Smooth muscle cell (in vitro differentiated cells): ENCODE measurements at regions not wholly inside any gene's neighbourhood (a gene's known extent, or its start where the extent isn't known, plus 50 kb on each side); places are given as distances from the start of the nearest gene placed in this dataset.

ENCODE experiments used
- DNase-seq: peaks from one replicate; lab custom pipeline; 2025; ENCODE audit not compliant: unreplicated experiment; lab: John Stamatoyannopoulos, UW
- H2AFZ ChIP-seq: fragments of 200-600 bp; sonication (generic); 2 replicates; pipeline ENCODE4 v1.6.0; 2016; ENCODE audit warnings: antibody characterized with exemption, low read depth, mild to moderate bottlenecking
- H3F3A ChIP-seq: fragments of 200-600 bp; sonication (generic); 2 replicates; pipeline ENCODE4 v1.6.0; 2017; ENCODE audit warnings: antibody characterized with exemption, low read depth
- H3K27ac ChIP-seq: fragments of 200-600 bp; sonication (generic); 2 replicates; pipeline ENCODE4 v1.5.1; 2016; ENCODE audit warnings: low read depth, mild to moderate bottlenecking
- H3K27me3 ChIP-seq: fragments of 200-600 bp; sonication (generic); 2 replicates; pipeline ENCODE4 v1.6.1; 2016; ENCODE audit warnings: low read depth, mild to moderate bottlenecking
- H3K36me3 ChIP-seq: fragments of 200-600 bp; sonication (generic); 2 replicates; pipeline ENCODE4 v1.5.1; 2016; ENCODE audit warnings: low read depth
- H3K4me1 ChIP-seq: fragments of 200-600 bp; sonication (generic); 2 replicates; pipeline ENCODE4 v1.5.1; 2016; ENCODE audit warnings: low read depth
- H3K4me2 ChIP-seq: fragments of 200-600 bp; sonication (generic); 2 replicates; pipeline ENCODE4 v1.6.0; 2016; ENCODE audit warnings: mild to moderate bottlenecking
- H3K4me3 ChIP-seq: fragments of 200-600 bp; sonication (generic); 2 replicates; pipeline ENCODE4 v1.5.1; 2016; ENCODE audit warnings: mild to moderate bottlenecking
- H3K79me2 ChIP-seq: fragments of 200-600 bp; sonication (generic); 2 replicates; pipeline ENCODE4 v1.6.0; 2016; ENCODE audit warnings: low read depth, mild to moderate bottlenecking
- H3K9ac ChIP-seq: fragments of 200-600 bp; sonication (generic); 2 replicates; pipeline ENCODE4 v1.6.0; 2016; ENCODE audit warnings: low read depth
- H3K9me3 ChIP-seq: fragments of 200-600 bp; sonication (generic); replicated peaks from 2 replicates; pipeline ENCODE4 v1.5.1; 2016; ENCODE audit warnings: low read depth
- H4K20me1 ChIP-seq: fragments of 200-600 bp; sonication (generic); 2 replicates; pipeline ENCODE4 v1.6.0; 2016; ENCODE audit warnings: low read depth
- WGBS: methylation state at CpG from one replicate; pipeline ENCODE4 v1.1.7; 2016; ENCODE audit warnings: low lambda C conversion rate; 5-methylcytosine and 5-hydroxymethylcytosine counted together
- TF ChIP-seq, protein P1 (sequence below): fragments of 200-600 bp; sonication (generic); IDR thresholded peaks from 2 replicates; pipeline ENCODE4 v1.5.1; 2017; ENCODE audit warnings: borderline replicate concordance, mild to moderate bottlenecking, antibody characterized with exemption; ENCODE audit not compliant: insufficient read depth, poor library complexity, severe bottlenecking

DNA sequence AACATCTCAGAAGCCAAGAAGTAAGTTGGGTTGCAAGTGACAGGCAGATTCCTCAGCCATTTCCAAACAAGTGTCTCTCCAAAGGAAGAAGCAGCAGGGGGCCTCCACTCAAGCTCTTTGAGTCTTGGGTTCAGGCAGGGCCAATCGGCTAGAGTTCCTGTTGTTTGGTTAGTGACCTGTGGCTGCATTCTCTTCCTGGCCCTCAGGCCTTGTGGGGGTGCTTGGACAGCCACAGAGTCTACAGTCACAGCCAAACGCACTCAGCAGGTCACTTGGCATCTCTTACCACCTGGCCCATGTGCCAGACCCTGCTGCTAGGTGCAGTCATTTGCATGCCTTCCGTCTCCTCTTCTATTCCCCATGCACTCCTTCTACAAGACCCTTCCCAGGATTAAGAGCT is 353.9 kb downstream of the GRIN2B start:
- H3K79me2 ChIP-seq: no peaks in the 10 kb centered on the region
- DNase-seq: no peak
- H3K4me3 ChIP-seq: no peak overlapping the region
- WGBS: 94% methylated on average over 3 of the region's 3 CpGs
- TF ChIP-seq, protein P1, sequence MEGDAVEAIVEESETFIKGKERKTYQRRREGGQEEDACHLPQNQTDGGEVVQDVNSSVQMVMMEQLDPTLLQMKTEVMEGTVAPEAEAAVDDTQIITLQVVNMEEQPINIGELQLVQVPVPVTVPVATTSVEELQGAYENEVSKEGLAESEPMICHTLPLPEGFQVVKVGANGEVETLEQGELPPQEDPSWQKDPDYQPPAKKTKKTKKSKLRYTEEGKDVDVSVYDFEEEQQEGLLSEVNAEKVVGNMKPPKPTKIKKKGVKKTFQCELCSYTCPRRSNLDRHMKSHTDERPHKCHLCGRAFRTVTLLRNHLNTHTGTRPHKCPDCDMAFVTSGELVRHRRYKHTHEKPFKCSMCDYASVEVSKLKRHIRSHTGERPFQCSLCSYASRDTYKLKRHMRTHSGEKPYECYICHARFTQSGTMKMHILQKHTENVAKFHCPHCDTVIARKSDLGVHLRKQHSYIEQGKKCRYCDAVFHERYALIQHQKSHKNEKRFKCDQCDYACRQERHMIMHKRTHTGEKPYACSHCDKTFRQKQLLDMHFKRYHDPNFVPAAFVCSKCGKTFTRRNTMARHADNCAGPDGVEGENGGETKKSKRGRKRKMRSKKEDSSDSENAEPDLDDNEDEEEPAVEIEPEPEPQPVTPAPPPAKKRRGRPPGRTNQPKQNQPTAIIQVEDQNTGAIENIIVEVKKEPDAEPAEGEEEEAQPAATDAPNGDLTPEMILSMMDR: no peak
- no peak overlapping the region for H2AFZ ChIP-seq
- H3K4me1 ChIP-seq: no peaks in the 10 kb centered on the region
- H3F3A ChIP-seq: no peaks in the 10 kb centered on the region
- no peaks in the 10 kb centered on the region for H4K20me1 ChIP-seq
- no peak overlapping the region for H3K27ac ChIP-seq
- H3K9me3 ChIP-seq: no peaks in the 10 kb centered on the region
- H3K9ac ChIP-seq: no peak overlapping the region
- no peaks in the 10 kb centered on the region for H3K27me3 ChIP-seq
- H3K4me2 ChIP-seq: no peak overlapping the region
- H3K36me3 ChIP-seq: no peaks in the 10 kb centered on the region

DNA sequence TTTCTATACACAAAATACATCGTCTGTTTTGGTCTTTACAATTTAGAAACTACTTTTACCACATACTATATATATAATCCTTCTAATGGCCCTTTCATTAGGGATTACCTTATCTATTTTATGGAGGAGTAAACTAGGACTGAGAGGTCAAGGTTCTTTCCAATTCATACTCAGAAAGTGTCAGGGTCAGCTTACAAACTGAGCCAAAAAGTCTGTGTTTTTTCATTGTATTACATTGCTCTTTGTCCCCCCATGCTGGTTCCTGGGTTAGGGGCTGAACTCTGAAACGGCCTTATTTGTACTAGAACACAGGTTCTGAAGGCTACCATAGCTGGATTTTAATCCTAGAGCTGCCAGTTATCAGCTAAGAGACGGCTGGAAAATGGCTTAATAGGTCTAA is 368.1 kb downstream of the GRIN2B start:
- no peaks in the 10 kb centered on the region for H3K79me2 ChIP-seq
- H3K9ac ChIP-seq: no peak overlapping the region
- no peaks in the 10 kb centered on the region for H3K36me3 ChIP-seq
- H3K9me3 ChIP-seq: no peaks in the 10 kb centered on the region
- no peak overlapping the region for H2AFZ ChIP-seq
- TF ChIP-seq, protein P1: no peak
- WGBS: 31% methylated on average over 3 of the region's 3 CpGs
- no peak overlapping the region for H3K4me3 ChIP-seq
- no peaks in the 10 kb centered on the region for H4K20me1 ChIP-seq
- no peaks in the 10 kb centered on the region for H3K4me1 ChIP-seq
- DNase-seq: no peak
- H3K27me3 ChIP-seq: no peaks in the 10 kb centered on the region
- no peak overlapping the region for H3K27ac ChIP-seq
- no peaks in the 10 kb centered on the region for H3F3A ChIP-seq
- H3K4me2 ChIP-seq: no peak overlapping the region

DNA sequence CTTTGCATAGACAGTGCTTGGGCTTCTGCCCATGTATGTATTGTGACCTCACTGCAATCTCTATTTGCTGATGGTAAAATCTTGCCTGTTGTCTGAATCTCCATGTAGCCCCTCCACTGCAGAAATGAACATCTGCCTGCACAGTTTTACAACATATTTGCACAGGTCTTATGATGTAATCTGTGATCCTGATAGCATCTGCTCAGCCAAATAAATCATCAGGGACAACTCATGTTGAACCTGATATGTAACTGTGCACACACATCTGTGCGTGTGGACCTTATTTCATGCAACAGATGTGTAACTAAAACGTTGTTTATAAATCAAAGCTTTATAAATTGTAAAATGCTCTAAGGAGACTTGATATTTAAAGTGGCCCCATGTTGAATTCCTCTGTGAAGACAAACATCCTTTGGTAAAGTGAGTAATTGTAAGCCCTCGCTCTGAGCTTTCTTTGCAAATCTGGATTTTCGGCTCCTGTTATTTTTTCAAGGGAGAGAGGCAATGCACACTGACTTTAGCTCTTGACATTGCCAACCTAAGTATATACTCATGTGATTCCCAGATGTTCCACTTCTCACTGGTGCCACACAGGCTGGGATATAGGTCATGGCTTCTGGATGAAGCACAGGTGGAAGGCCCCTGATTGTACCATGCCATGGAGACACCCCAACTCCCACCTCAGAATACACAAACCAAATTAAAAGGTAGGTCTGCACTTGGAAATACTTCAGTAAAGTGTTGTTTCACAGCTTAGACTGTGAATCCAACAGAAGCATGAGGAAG is 371.3 kb downstream of the GRIN2B start:
- WGBS: 91% methylated on average over 4 of the region's 4 CpGs
- Histone ChIP-seq H3K79me2 (no peaks in the 10 kb centered on the region), H4K20me1 (no peaks in the 10 kb centered on the region), H3F3A (no peaks in the 10 kb centered on the region), H3K36me3 (no peaks in the 10 kb centered on the region), H2AFZ (no peak overlapping the region), H3K9ac (no peak overlapping the region), H3K4me2 (no peak overlapping the region), H3K4me1 (no peaks in the 10 kb centered on the region), H3K27ac (no peak overlapping the region), H3K9me3 (no peaks in the 10 kb centered on the region), H3K4me3 (no peak overlapping the region), H3K27me3 (no peaks in the 10 kb centered on the region)
- TF ChIP-seq, protein P1: no peak
- no peak for DNase-seq

DNA sequence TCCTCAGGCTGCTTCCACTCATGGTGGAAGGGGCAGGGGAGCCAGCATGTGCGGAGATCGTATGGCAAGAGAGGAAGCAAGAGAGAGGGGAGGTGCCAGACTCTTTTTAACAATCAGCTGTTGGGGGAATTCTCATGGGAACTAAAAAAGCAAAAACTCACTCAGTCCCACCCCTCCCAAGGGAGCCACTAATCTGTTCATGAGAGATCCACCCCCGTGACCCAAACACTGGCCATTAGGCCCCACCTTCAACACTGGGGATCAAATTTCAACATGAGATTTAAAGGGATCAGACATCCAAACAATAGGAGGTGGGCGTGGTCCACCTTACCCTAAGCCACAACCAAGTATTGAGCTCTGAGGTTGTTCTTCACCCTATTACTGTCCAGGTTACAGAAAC is 375.1 kb downstream of the GRIN2B start:
- H3K9ac ChIP-seq: no peak overlapping the region
- H3K4me3 ChIP-seq: no peak overlapping the region
- no peak overlapping the region for H2AFZ ChIP-seq
- no peaks in the 10 kb centered on the region for H3K27me3 ChIP-seq
- no peaks in the 10 kb centered on the region for H4K20me1 ChIP-seq
- H3K4me1 ChIP-seq: no peaks in the 10 kb centered on the region
- H3K79me2 ChIP-seq: no peaks in the 10 kb centered on the region
- no peak overlapping the region for H3K4me2 ChIP-seq
- no peak for DNase-seq
- 63% methylated on average over 4 of the region's 4 CpGs for WGBS
- H3K36me3 ChIP-seq: no peaks in the 10 kb centered on the region
- H3F3A ChIP-seq: no peaks in the 10 kb centered on the region
- H3K9me3 ChIP-seq: no peaks in the 10 kb centered on the region
- TF ChIP-seq, protein P1: no peak
- no peak overlapping the region for H3K27ac ChIP-seq
